Ishikawa (cell line): ENCODE measurements at regions not wholly inside any gene's neighbourhood (a gene's known extent, or its start where the extent isn't known, plus 50 kb on each side); places are given as distances from the start of the nearest gene placed in this dataset.

Source experiments
- CEBPB ChIP-seq: IDR thresholded peaks from 2 replicates; pipeline ENCODE4 v1.6.1; 2012
- CREB1 ChIP-seq: IDR thresholded peaks from 2 replicates; pipeline ENCODE4 v1.6.1; 2012; ENCODE audit warnings: low read depth
- EGR1 ChIP-seq: IDR thresholded peaks from 2 replicates; pipeline ENCODE4 v1.6.1; 2012
- EP300 ChIP-seq: IDR thresholded peaks from 2 replicates; pipeline ENCODE4 v1.6.1; 2012; ENCODE audit warnings: borderline replicate concordance
- FOXM1 ChIP-seq: IDR thresholded peaks from 2 replicates; pipeline ENCODE4 v1.6.1; 2012; ENCODE audit warnings: low read depth, borderline replicate concordance
- NFIC ChIP-seq: IDR thresholded peaks from 2 replicates; pipeline ENCODE4 v1.6.1; 2012
- RAD21 ChIP-seq: IDR thresholded peaks from 2 replicates; pipeline ENCODE4 v1.6.1; 2012; ENCODE audit warnings: low read depth
- TAF1 ChIP-seq: IDR thresholded peaks from 2 replicates; pipeline ENCODE4 v1.6.1; 2012; ENCODE audit warnings: low read depth, mild to moderate bottlenecking
- TCF12 ChIP-seq: IDR thresholded peaks from 2 replicates; pipeline ENCODE4 v1.6.1; 2012; ENCODE audit warnings: low read depth
- TEAD4 ChIP-seq: IDR thresholded peaks from 2 replicates; pipeline ENCODE4 v1.6.1; 2012
- YY1 ChIP-seq: IDR thresholded peaks from 2 replicates; pipeline ENCODE4 v1.6.1; 2012; ENCODE audit warnings: low read depth
- ZBTB7A ChIP-seq: IDR thresholded peaks from 2 replicates; pipeline ENCODE4 v1.6.1; 2012; ENCODE audit warnings: low read depth
- TF ChIP-seq, protein P1 (sequence below): IDR thresholded peaks from 2 replicates; pipeline ENCODE4 v1.6.1; 2012; ENCODE audit warnings: low read depth, mild to moderate bottlenecking
- TF ChIP-seq, protein P2 (sequence below): IDR thresholded peaks from 2 replicates; pipeline ENCODE4 v1.6.1; 2012
- TF ChIP-seq, protein P3 (sequence below): IDR thresholded peaks from 2 replicates; pipeline ENCODE4 v1.6.1; 2012

DNA sequence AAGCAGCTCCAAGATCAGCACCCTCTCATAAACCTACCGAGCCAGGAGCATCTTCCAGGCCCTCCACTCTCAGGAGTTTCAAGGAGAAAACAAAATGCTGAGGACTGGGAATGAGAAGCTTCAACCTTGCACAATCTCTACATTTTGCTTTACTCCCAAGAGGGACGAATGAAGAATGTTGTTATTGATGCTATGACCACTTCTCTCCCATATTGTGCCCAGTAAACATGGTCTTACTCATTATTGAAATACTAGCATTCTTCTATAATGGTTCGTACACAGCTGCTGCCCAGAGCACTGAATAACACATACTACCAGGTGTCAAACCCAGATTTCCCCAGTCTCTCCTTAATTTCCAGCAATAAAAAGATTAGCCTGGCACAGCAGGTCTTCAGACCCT is 63.4 kb upstream of the BET1 start:
- no peak for TF ChIP-seq YY1
- no peak for TF ChIP-seq CREB1
- no peak for TF ChIP-seq TEAD4
- TF ChIP-seq, protein P1, sequence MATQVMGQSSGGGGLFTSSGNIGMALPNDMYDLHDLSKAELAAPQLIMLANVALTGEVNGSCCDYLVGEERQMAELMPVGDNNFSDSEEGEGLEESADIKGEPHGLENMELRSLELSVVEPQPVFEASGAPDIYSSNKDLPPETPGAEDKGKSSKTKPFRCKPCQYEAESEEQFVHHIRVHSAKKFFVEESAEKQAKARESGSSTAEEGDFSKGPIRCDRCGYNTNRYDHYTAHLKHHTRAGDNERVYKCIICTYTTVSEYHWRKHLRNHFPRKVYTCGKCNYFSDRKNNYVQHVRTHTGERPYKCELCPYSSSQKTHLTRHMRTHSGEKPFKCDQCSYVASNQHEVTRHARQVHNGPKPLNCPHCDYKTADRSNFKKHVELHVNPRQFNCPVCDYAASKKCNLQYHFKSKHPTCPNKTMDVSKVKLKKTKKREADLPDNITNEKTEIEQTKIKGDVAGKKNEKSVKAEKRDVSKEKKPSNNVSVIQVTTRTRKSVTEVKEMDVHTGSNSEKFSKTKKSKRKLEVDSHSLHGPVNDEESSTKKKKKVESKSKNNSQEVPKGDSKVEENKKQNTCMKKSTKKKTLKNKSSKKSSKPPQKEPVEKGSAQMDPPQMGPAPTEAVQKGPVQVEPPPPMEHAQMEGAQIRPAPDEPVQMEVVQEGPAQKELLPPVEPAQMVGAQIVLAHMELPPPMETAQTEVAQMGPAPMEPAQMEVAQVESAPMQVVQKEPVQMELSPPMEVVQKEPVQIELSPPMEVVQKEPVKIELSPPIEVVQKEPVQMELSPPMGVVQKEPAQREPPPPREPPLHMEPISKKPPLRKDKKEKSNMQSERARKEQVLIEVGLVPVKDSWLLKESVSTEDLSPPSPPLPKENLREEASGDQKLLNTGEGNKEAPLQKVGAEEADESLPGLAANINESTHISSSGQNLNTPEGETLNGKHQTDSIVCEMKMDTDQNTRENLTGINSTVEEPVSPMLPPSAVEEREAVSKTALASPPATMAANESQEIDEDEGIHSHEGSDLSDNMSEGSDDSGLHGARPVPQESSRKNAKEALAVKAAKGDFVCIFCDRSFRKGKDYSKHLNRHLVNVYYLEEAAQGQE, result no peak
- no peak for TF ChIP-seq TAF1
- TF ChIP-seq, protein P2, sequence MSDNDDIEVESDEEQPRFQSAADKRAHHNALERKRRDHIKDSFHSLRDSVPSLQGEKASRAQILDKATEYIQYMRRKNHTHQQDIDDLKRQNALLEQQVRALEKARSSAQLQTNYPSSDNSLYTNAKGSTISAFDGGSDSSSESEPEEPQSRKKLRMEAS, result no peak
- TF ChIP-seq NFIC, result no peak
- no peak for TF ChIP-seq RAD21
- no peak for TF ChIP-seq FOXM1
- TF ChIP-seq EGR1, result no peak
- TF ChIP-seq TCF12, result no peak
- no peak for TF ChIP-seq ZBTB7A
- TF ChIP-seq CEBPB, result no peak

DNA sequence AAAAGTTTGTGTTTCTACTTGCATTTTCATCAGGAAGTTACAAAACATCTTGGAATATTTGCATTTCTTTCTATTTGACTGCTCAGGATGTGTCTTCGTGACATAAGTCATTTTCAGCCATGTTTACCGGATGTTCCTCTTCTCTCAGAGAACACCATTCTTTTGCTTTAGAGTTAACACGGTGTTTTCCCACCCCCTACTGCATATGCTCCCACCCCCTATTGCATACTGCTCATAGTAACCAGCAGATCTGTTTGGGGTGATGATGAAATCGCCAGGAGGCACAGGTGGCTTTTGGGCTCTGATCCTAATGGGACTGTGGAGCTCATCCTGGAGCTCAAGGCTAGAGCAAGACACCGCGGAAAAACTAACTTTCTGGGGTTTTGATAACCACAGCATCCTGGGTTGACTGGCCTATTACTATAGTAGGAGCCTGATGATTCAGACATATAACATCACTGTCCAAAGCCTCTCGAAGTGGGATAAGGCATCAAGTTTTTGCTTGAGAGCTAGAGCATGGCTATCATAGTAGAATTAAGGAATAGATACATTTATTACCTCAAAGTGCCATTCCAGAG is 65.1 kb upstream of the BET1 start:
- TF ChIP-seq YY1, result no peak
- no peak for TF ChIP-seq TCF12
- TF ChIP-seq FOXM1, result no peak
- no peak for TF ChIP-seq ZBTB7A
- no peak for TF ChIP-seq NFIC
- TF ChIP-seq TAF1, result no peak
- no peak for TF ChIP-seq EP300
- TF ChIP-seq TEAD4, result no peak
- no peak for TF ChIP-seq CREB1
- TF ChIP-seq, protein P2, result no peak
- TF ChIP-seq, protein P3, sequence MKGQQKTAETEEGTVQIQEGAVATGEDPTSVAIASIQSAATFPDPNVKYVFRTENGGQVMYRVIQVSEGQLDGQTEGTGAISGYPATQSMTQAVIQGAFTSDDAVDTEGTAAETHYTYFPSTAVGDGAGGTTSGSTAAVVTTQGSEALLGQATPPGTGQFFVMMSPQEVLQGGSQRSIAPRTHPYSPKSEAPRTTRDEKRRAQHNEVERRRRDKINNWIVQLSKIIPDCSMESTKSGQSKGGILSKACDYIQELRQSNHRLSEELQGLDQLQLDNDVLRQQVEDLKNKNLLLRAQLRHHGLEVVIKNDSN, result no peak
- TF ChIP-seq CEBPB, result no peak
- TF ChIP-seq RAD21, result no peak

DNA sequence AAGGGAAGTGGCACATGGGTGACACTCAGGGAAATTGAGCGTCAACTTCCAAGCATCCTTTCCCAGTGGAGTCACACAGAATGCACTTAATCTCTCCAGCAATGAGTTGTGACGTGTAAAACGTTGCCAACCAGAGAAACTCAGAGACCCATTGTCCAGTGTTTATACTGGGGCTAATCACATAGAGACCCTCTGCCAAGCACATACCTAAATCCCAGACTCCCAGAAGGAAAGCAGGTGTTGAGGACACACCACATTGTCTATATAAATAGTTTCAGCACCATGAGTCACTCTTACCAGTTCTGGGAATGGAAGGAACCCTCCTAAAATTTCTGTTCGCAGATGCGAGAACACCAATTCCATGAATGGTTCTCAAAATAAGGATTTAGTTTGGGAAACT is 76.4 kb upstream of the BET1 start:
- TF ChIP-seq YY1, result no peak
- no peak for TF ChIP-seq FOXM1
- no peak for TF ChIP-seq RAD21
- no peak for TF ChIP-seq CEBPB
- TF ChIP-seq EGR1, result no peak

DNA sequence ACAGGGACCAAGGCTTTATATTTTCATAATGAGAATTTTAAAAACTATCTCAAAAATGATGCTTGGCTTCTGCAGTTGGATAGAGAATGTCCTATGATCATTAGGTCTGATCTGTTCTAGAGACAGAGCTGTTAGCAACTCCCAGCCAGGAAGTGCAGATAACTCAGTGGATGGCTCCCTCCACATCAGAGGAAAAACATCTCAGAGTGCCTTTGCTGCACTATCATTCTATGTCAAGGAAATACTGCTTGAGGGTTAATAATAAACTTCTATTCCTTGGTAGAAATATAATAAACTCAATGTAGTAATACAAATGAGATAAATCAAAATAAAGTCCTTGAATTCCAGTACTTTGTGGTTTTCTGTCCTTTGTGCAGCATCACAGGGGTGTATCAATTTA is 78.0 kb upstream of the BET1 start:
- TF ChIP-seq EP300 (no peak), FOXM1 (no peak), NFIC (no peak), TEAD4 (no peak), RAD21 (no peak), EGR1 (no peak)

DNA sequence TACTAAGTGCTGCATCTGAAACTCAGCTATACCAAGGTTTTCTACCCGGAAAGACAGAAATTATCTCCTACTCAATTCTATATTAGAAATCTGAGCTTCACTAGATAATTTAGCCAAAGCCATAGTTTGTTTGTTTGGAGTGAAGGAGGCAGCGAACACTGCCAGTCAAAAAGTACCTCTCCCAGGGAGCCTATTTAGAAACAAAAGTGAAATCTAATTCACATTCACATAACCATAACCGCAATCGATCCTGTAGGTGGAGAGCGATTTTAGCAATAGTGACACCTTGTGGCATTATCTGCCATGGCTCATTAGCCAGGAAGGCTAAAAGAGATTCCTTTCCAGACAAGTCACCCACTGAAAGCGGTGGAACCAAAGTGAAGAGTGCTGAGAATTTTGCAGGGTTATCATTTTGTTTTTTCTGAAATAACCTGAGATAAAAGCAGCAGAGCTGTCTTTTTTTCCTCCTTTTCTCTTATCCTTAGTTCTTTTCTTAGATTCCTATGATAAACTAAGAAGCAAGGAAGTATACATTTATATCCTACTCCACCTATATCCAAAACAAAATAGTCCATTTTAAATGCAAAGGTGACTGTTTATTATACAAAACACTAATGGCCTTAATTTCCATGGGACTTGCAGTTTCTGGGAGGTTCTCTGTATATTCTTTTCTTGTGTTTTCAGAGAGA is 83.7 kb upstream of the BET1 start:
- TF ChIP-seq FOXM1, result no peak
- 0 out of 2 replicates have a peak, but pooled peaks have one; percentile 25 for TF ChIP-seq TEAD4
- TF ChIP-seq NFIC, result no peak
- TF ChIP-seq, protein P2, result no peak
- no peak for TF ChIP-seq CEBPB
- TF ChIP-seq RAD21, result peak; percentile 78
- no peak for TF ChIP-seq EGR1
- no peak for TF ChIP-seq YY1
- TF ChIP-seq, protein P3, result no peak
- TF ChIP-seq ZBTB7A, result no peak

DNA sequence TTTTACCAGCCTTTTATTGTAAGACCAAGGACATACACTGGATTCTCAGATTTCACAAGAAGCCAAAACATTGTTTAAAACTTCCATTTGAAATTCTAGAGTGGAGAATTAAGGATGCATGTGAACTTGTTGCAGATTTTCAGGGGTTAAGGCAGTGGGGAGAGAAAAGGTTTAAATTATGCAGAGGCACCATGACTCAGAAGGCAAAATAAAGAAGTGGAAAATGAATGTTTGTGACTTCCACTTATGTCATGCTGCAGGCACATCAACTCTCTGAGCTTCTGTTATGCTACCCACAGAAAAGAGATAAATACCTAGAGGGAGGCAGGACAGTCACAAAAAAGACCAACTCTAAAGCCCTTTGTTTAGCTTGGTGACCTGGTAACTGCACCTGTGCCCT is 84.4 kb upstream of the BET1 start:
- TF ChIP-seq ZBTB7A (no peak), EGR1 (no peak), TEAD4 (no peak), NFIC (no peak), TCF12 (no peak)
- TF ChIP-seq, protein P2, result no peak
- TF ChIP-seq, protein P1, result no peak
